ENCODE measurements at regions not wholly inside any gene's neighbourhood (a gene's known extent, or its start where the extent isn't known, plus 50 kb on each side); places are given as distances from the start of the nearest gene placed in this dataset.
"Not testable (repeated sequence)": the region's sequence is repeated elsewhere in the genome, so short reads cannot be mapped to it uniquely, and the experiment has no call there.

- TF ChIP-seq, protein P1, sequence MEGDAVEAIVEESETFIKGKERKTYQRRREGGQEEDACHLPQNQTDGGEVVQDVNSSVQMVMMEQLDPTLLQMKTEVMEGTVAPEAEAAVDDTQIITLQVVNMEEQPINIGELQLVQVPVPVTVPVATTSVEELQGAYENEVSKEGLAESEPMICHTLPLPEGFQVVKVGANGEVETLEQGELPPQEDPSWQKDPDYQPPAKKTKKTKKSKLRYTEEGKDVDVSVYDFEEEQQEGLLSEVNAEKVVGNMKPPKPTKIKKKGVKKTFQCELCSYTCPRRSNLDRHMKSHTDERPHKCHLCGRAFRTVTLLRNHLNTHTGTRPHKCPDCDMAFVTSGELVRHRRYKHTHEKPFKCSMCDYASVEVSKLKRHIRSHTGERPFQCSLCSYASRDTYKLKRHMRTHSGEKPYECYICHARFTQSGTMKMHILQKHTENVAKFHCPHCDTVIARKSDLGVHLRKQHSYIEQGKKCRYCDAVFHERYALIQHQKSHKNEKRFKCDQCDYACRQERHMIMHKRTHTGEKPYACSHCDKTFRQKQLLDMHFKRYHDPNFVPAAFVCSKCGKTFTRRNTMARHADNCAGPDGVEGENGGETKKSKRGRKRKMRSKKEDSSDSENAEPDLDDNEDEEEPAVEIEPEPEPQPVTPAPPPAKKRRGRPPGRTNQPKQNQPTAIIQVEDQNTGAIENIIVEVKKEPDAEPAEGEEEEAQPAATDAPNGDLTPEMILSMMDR (IDR thresholded peaks at IDR 0.05): no peak
- TF ChIP-seq POLR2A (IDR thresholded peaks at IDR 0.05): no peak
- no peak for DNase-seq (ENCODE audit: low spot score in 2 of 2)
- WGBS, 2 donors: 95 to 96% methylated on average over 6 of the region's 6 CpGs
- no peak overlapping the region for H3K4me3 ChIP-seq (ENCODE audit: low read depth, poor library complexity, severe bottlenecking)
- intact Hi-C loops (cut with DNase I; ENCODE audit: low total_unique reads): no loop called here
Observed at GRCh38 chr4:3377557-3377956, 64.2 kb upstream of the HGFAC start.

- 97 to 100% methylated on average over 3 of the region's 3 CpGs for WGBS, 2 donors
Observed at GRCh38 chr4:3380336-3380735, 61.4 kb upstream of the HGFAC start.

DNA sequence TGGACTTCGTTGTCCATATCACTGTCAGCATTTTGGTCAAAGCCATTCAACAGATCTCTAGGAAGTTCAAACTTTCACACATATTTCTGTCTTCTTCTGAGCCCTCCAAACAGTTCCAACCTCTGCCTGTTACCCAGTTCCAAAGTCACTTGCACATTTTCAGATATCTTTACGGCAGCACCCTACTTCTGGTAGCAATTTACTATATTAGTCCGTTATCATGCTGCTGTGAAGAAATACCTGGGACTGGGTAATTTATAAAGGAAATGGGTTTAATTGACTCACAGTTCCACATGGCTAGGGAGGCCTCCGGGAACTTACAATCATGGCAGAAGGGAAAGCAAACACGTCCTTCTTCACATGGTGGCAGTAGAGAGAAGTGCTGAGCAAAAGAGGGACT, 60.6 kb upstream of the HGFAC start:
- 83 to 91% methylated on average over 5 of the region's 5 CpGs for WGBS, 2 donors
- intact Hi-C loops (cut with DNase I; ENCODE audit: low total_unique reads): loop anchor here (5.0 kb wide), 1 partner anchor 1814 kb away; no protein-coding TSS in a partner anchor
- DNase-seq (ENCODE audit: low spot score in 2 of 2); H3K4me3 ChIP-seq (ENCODE audit: low read depth, poor library complexity, severe bottlenecking): not testable (repeated sequence)

More at GRCh38 chr4:3380336-3380735, 61.4 kb upstream of the HGFAC start:
- DNase-seq (ENCODE audit: low spot score in 2 of 2); H3K4me3 ChIP-seq (ENCODE audit: low read depth, poor library complexity, severe bottlenecking): not testable (repeated sequence)
- intact Hi-C loops (cut with DNase I; ENCODE audit: low total_unique reads): loop anchor here (5.0 kb wide), 1 partner anchor 1813 kb away; no protein-coding TSS in a partner anchor

GRCh38 chr4:3382251-3382650, 59.5 kb upstream of the HGFAC start:
- intact Hi-C loops (cut with DNase I; ENCODE audit: low total_unique reads): loop anchor here (5.0 kb wide), 1 partner anchor 1815 kb away; no protein-coding TSS in a partner anchor
- no peak overlapping the region for H3K4me3 ChIP-seq (ENCODE audit: low read depth, poor library complexity, severe bottlenecking)
- TF ChIP-seq POLR2A (IDR thresholded peaks at IDR 0.05): no peak
- TF ChIP-seq, protein P1 (IDR thresholded peaks at IDR 0.05): no peak
- WGBS, 2 donors: 93% methylated on average over 6 of the region's 6 CpGs
- no peak for DNase-seq (ENCODE audit: low spot score in 2 of 2)

- intact Hi-C loops (cut with DNase I; ENCODE audit: low total_unique reads): loop anchor here (5.0 kb wide), 1 partner anchor 1817 kb away; no protein-coding TSS in a partner anchor
- no peak for TF ChIP-seq POLR2A (IDR thresholded peaks at IDR 0.05)
- TF ChIP-seq, protein P1 (IDR thresholded peaks at IDR 0.05): no peak
- peak in 1 of 2 donors; percentile 87 for DNase-seq (ENCODE audit: low spot score in 2 of 2)
- H3K4me3 ChIP-seq (ENCODE audit: low read depth, poor library complexity, severe bottlenecking): no peak overlapping the region
- WGBS, 2 donors: 52 to 60% methylated on average over 7 of the region's 7 CpGs
Observed at GRCh38 chr4:3384391-3384770, 57.4 kb upstream of the HGFAC start.

GRCh38 chr4:3384771-3385710, 56.7 kb upstream of the HGFAC start:
- TF ChIP-seq POLR2A (IDR thresholded peaks at IDR 0.05): no peak
- TF ChIP-seq, protein P1 (IDR thresholded peaks at IDR 0.05): no peak
- peak; percentile 78 to 94 for DNase-seq (ENCODE audit: low spot score in 2 of 2)
- intact Hi-C loops (cut with DNase I; ENCODE audit: low total_unique reads): loop anchor here (5.0 kb wide), 1 partner anchor 1818 kb away; no protein-coding TSS in a partner anchor
- WGBS, 2 donors: 37 to 45% methylated on average over 31 to 34 of the region's 35 CpGs
- no peak overlapping the region for H3K4me3 ChIP-seq (ENCODE audit: low read depth, poor library complexity, severe bottlenecking)

All from lower leg skin (tissue), 4 donors.